HepG2 (cell line): ENCODE measurements at regions not wholly inside any gene's neighbourhood (a gene's known extent, or its start where the extent isn't known, plus 50 kb on each side); places are given as distances from the start of the nearest gene placed in this dataset.

Experiments
- ATAC-seq: fragments of 200-7000 bp; cut with Tn5 transposase; 3 replicates; pipeline ENCODE4 v1.9.1; 2020; ENCODE audit warnings: mild to moderate bottlenecking, moderate library complexity
- BruUV-seq: library from RNA; stranded (reverse); fragments of 400-500 nt; replicated peaks from 2 replicates; lab custom pipeline; 2021; lab: Mats Ljungman, UMichigan
- CTCF ChIA-PET: fragments of 300-600 bp; formaldehyde crosslinking; extraction: SDS; loops from one replicate; lab custom pipeline; 2021; ENCODE audit warnings: low total read pairs, inconsistent platforms, low intra/inter-chr PET ratio; lab: Yijun Ruan, JAX
- POLR2A ChIA-PET: fragments of 350-600 bp; sonication (Branson Sonifier 250); formaldehyde crosslinking; loops from one replicate; lab custom pipeline; 2020; ENCODE audit warnings: antibody characterized with exemption, inconsistent platforms; lab: Yijun Ruan, JAX
- DNase-seq: peaks from one replicate; pipeline ENCODE4 v3.0.0-alpha.2; 2015; ENCODE audit warnings: low spot score
- FAIRE-seq: peaks from 3 replicates; lab custom pipeline; 2011; peaks lifted over from hg19 to GRCh38; lab: Jason Lieb, UNC
- H2AFZ ChIP-seq: one replicate; pipeline ENCODE4 v1.6.1; 2011; ENCODE audit warnings: low read length, inconsistent platforms
- H3K27ac ChIP-seq: fragments of 300-600 bp; 3 replicates; pipeline ENCODE4 v1.8.0; 2011; ENCODE audit warnings: mixed run types, mild to moderate bottlenecking, mixed read lengths, low read length, inconsistent platforms; ENCODE audit not compliant: insufficient read depth; ENCODE audit errors: extremely low read length
- H3K27me3 ChIP-seq, 2 experiments: fragments of 200-600 bp in 1 of 2; 2 replicates in 1 of 2; 3 replicates in 1 of 2; pipeline versions ENCODE4 v1.6.0 to v1.8.0; 2011; ENCODE audit warnings: low read length in 2 of 2, mild to moderate bottlenecking in 2 of 2, moderate library complexity in 2 of 2, inconsistent platforms in 1 of 2; ENCODE audit not compliant: insufficient read depth in 2 of 2, control insufficient read depth in 1 of 2
- H3K36me3 ChIP-seq, 2 experiments: fragments of 200-600 bp in 1 of 2; replicated peaks in 1 of 2; 2 replicates in 1 of 2; 3 replicates in 1 of 2; pipeline versions ENCODE4 v1.5.1 to v1.8.0; 2011; ENCODE audit warnings: low read length in 2 of 2, inconsistent platforms in 1 of 2; ENCODE audit not compliant: insufficient read depth in 2 of 2, control insufficient read depth in 1 of 2
- H3K4me1 ChIP-seq: 2 replicates; pipeline ENCODE4 v1.5.1; 2012; ENCODE audit warnings: low read length, inconsistent platforms; ENCODE audit not compliant: insufficient read depth
- H3K4me2 ChIP-seq: 2 replicates; pipeline ENCODE4 v1.6.0; 2011; ENCODE audit warnings: low read depth, low read length, inconsistent platforms
- H3K4me3 ChIP-seq, 3 experiments: fragments of 200-600 bp in 1 of 3; sonication (generic), shearing (Covaris generic) in 1 of 3; replicated peaks in 1 of 3; 2 replicates each; pipeline ENCODE4 v1.5.1; 2011 to 2016; ENCODE audit warnings: low read length in 3 of 3, inconsistent platforms in 2 of 3, low read depth in 2 of 3, mild to moderate bottlenecking in 2 of 3, control low read depth in 1 of 3, mixed read lengths in 1 of 3; ENCODE audit not compliant: insufficient read depth in 1 of 3
- H3K79me2 ChIP-seq: one replicate; pipeline ENCODE4 v1.6.1; 2011; ENCODE audit warnings: low read length, inconsistent platforms; ENCODE audit not compliant: insufficient read depth
- H3K9ac ChIP-seq: 2 replicates; pipeline ENCODE4 v1.6.0; 2011; ENCODE audit warnings: mild to moderate bottlenecking, low read depth, low read length, inconsistent platforms; ENCODE audit not compliant: insufficient read depth
- H3K9me3 ChIP-seq: 2 replicates; pipeline ENCODE4 v1.5.1; 2012; ENCODE audit warnings: mild to moderate bottlenecking, low read length
- H4K20me1 ChIP-seq: 2 replicates; pipeline ENCODE4 v1.6.0; 2011; ENCODE audit warnings: inconsistent platforms, mild to moderate bottlenecking, low read length, moderate library complexity; ENCODE audit not compliant: insufficient read depth
- CREB1 ChIP-seq, 2 experiments: fragments of 450-650 bp in 1 of 2; IDR thresholded peaks; 2 replicates each; pipeline ENCODE4 v1.6.1; 2016 to 2017; ENCODE audit warnings: control low read depth in 1 of 2, mild to moderate bottlenecking in 1 of 2, missing compliant biosample characterization in 1 of 2, missing genetic modification characterization in 1 of 2
- DZIP1 ChIP-seq: sonication (generic); formaldehyde crosslinking; IDR thresholded peaks from 2 replicates; pipeline ENCODE4 v1.5.0; 2020; ENCODE audit warnings: mild to moderate bottlenecking, missing genetic modification reagents
- FOSL2 ChIP-seq: sonication (generic); formaldehyde crosslinking; IDR thresholded peaks from 2 replicates; pipeline ENCODE4 v1.4.0; 2020; ENCODE audit warnings: missing genetic modification reagents
- FOXK1 ChIP-seq: sonication (generic); formaldehyde crosslinking; IDR thresholded peaks from 2 replicates; pipeline ENCODE4 v1.4.0; 2020; ENCODE audit warnings: low read depth, missing genetic modification reagents, borderline replicate concordance
- GLMP ChIP-seq: sonication (generic); formaldehyde crosslinking; IDR thresholded peaks from 2 replicates; pipeline ENCODE4 v1.9.0; 2021; ENCODE audit warnings: missing genetic modification reagents, mild to moderate bottlenecking, borderline replicate concordance
- HINFP ChIP-seq: sonication (generic); formaldehyde crosslinking; IDR thresholded peaks from 2 replicates; pipeline ENCODE4 v1.4.0; 2020; ENCODE audit warnings: low read depth, mild to moderate bottlenecking, missing genetic modification reagents
- ISL2 ChIP-seq: sonication (generic); formaldehyde crosslinking; IDR thresholded peaks from 2 replicates; pipeline ENCODE4 v1.5.0; 2020; ENCODE audit warnings: missing genetic modification reagents
- RCOR2 ChIP-seq: IDR thresholded peaks from 2 replicates; pipeline ENCODE4 v1.6.1; 2016; ENCODE audit warnings: missing biosample characterization, missing genetic modification reagents
- TAF1 ChIP-seq: sonication (generic); formaldehyde crosslinking; IDR thresholded peaks from 2 replicates; pipeline ENCODE4 v1.4.0; 2020; ENCODE audit warnings: missing genetic modification reagents
- ZNF18 ChIP-seq: sonication (generic); formaldehyde crosslinking; IDR thresholded peaks from 2 replicates; pipeline ENCODE4 v1.8.0; 2022; ENCODE audit warnings: mild to moderate bottlenecking, missing genetic modification reagents; ENCODE audit not compliant: insufficient replicate concordance
- WGBS: methylation state at CpG from one replicate; pipeline ENCODE4 v1.1.6; 2017; ENCODE audit warnings: low lambda C conversion rate; 5-methylcytosine and 5-hydroxymethylcytosine counted together
- in situ Hi-C: cut with HindIII; loops from 2 replicates; pipeline ENCODE4 v1.10.0; 2017; ENCODE audit warnings: low pct_unique_long_range_greater_than_20kb; ENCODE audit not compliant: extremely low pct_ligation_motif_present
- intact Hi-C: fragments of 100-400 bp; cut with micrococcal nuclease; formaldehyde crosslinking; loops from one replicate; pipeline ENCODE4 v1.10.0; 2022; ENCODE audit not compliant: unreplicated experiment

- ChIA-PET POLR2A (no interaction called here), CTCF (no interaction called here)
- DNase-seq (no peak), ATAC-seq (no peak), FAIRE-seq (no peak)
- no peaks in the 10 kb centered on the region for H3K79me2 ChIP-seq
- no peaks in the 10 kb centered on the region for H4K20me1 ChIP-seq
- no peaks in the 10 kb centered on the region for H3K36me3 ChIP-seq
- peaks cover 15 to 84% of the 10 kb centered on the region in 2 experiments for H3K27me3 ChIP-seq
- intact Hi-C loops, result no loop called here
- H3K4me1 ChIP-seq, result no peaks in the 10 kb centered on the region
- 34% methylated on average over 4 of the region's 4 CpGs for WGBS
- no peak for TF ChIP-seq RCOR2 (CRISPR knock-in tag)
- TF ChIP-seq ZNF18 (CRISPR knock-in tag), result peak; percentile 89
- H3K4me2 ChIP-seq, result no peak overlapping the region
- H3K4me3 ChIP-seq, result no peak overlapping the region
- no peak overlapping the region for H2AFZ ChIP-seq
- in situ Hi-C loops, result no loop called here
- no TSS peak for BruUV-seq
- H3K9ac ChIP-seq, result no peak overlapping the region
- no peaks in the 10 kb centered on the region for H3K9me3 ChIP-seq
- H3K27ac ChIP-seq, result no peak overlapping the region
Measured at GRCh38 chr6:169163411-169163901, 90.2 kb downstream of the THBS2 start.

- WGBS, result 24% methylated on average over 11 of the region's 12 CpGs
- Histone ChIP-seq H4K20me1 (no peaks in the 10 kb centered on the region), H3K9me3 (no peaks in the 10 kb centered on the region), H3K4me2 (no peak overlapping the region), H3K27ac (no peak overlapping the region), H3K27me3 (peaks cover 17 to 83% of the 10 kb centered on the region in 2 experiments), H3K4me1 (no peaks in the 10 kb centered on the region), H3K79me2 (no peaks in the 10 kb centered on the region), H2AFZ (no peak overlapping the region), H3K4me3 (no peak overlapping the region), H3K9ac (no peak overlapping the region), H3K36me3 (no peaks in the 10 kb centered on the region)
- ATAC-seq, result peak; percentile 13; the same call in 2 of the 3 replicates
- CTCF ChIA-PET, result no interaction called here
- no TSS peak for BruUV-seq
- POLR2A ChIA-PET, result no interaction called here
- no peak for FAIRE-seq
- intact Hi-C loops, result no loop called here
- peak; percentile 7 for DNase-seq
- in situ Hi-C loops, result no loop called here
- TF ChIP-seq CREB1 (IDR thresholded peaks at IDR 0.05) (0 out of 2 replicates have a peak, but pooled peaks have one; percentile 25), CREB1 (CRISPR knock-in tag; IDR thresholded peaks at IDR 0.05) (no peak), TAF1 (CRISPR knock-in tag) (no peak), HINFP (no peak), DZIP1 (CRISPR knock-in tag) (no peak), GLMP (CRISPR knock-in tag) (no peak), FOXK1 (CRISPR knock-in tag) (no peak), ISL2 (CRISPR knock-in tag) (no peak), FOSL2 (CRISPR knock-in tag) (0 out of 2 replicates have a peak, but pooled peaks have one; percentile 20)
Measured at GRCh38 chr6:169162752-169163407, 90.8 kb downstream of the THBS2 start.
